ENCODE measurements at regions not wholly inside any gene's neighbourhood (a gene's known extent, or its start where the extent isn't known, plus 50 kb on each side); places are given as distances from the start of the nearest gene placed in this dataset.

DNA sequence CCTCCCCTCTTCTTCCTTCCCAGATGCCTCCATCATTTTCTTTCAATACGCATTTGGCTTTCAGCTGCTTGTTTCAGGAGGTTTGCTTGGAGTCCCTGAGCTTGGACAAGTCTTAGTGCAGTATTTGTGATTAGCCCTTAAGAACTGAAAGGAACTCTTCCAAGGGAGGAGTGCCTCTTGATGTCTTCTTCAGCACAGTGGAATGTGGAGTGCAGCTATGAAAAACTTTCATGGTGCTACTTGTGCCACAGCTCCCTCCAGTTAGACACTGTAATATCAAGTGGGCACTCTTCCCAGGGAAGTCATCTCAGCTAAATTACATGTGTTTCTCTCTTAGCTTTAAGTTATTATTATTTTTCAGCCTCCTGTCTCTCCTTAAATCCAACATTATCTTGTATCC lies 173.1 kb downstream of the NECTIN3 start:
- ChIA-PET CTCF (interaction anchor here (0.6 to 1.2 kb wide), 3 partner anchors 14 to 396 kb away, joined by 3 to 5 read pairs (median 3); no protein-coding TSS in a partner anchor), POLR2A (no interaction called here)
- no peak overlapping the region for H3K4me3 ChIP-seq (ENCODE audit: low read depth, low read length)
- TF ChIP-seq CTCF (IDR thresholded peaks at IDR 0.05; ENCODE audit: low read depth, low read length) = no peak
- no peak for DNase-seq (ENCODE audit: low read depth, low spot score)
- H3K27ac ChIP-seq (ENCODE audit: low read depth, low read length) = no peak overlapping the region
- H3K9me3 ChIP-seq (ENCODE audit: control insufficient read depth, insufficient read depth, low read length) = peaks cover 16% of the 10 kb centered on the region
- H3K27me3 ChIP-seq (ENCODE audit: control insufficient read depth, insufficient read depth, low read length) = no peaks in the 10 kb centered on the region

DNA sequence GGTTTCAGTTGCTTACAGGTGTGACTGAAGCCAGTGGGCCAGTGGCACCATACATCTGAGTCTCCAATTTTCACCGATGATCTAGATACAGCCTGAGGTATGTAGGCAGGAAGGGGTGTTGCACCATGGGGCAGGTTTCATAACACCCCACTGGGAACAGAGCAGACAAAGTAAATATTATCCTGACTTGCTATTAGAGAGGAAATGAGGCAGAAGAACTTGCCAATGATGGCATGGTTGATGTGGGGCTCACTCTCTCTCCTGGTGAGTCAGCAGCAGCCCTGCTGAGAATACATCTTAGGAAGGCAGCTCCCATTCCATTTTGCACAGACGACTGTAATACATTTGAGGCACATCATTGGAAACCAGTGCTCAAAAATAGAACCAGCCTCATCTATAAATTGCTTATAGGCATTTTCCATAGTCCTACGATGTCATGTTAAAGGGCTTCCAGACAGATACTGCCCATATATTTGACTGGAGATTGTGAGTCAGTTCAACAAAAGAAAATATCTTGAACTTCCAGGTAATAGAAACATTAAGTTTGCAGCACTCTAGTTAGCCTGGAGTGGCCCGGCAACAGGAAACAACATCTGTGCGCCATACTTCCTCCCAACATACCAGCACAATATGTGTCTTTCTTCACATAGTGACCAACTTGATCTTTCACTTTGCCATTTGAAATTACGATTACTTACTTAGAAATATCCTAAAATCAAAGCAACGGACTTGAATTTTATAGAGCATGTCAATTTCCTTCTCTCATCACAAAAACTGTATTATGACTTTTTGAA lies 175.5 kb downstream of the NECTIN3 start:
- Histone ChIP-seq H3K27ac (ENCODE audit: low read depth, low read length) (no peak overlapping the region), H3K4me3 (ENCODE audit: low read depth, low read length) (no peak overlapping the region), H3K9me3 (ENCODE audit: control insufficient read depth, insufficient read depth, low read length) (peaks cover 12% of the 10 kb centered on the region), H3K27me3 (ENCODE audit: control insufficient read depth, insufficient read depth, low read length) (no peaks in the 10 kb centered on the region)
- no peak for TF ChIP-seq CTCF (IDR thresholded peaks at IDR 0.05; ENCODE audit: low read depth, low read length)
- peak; percentile 60 for DNase-seq (ENCODE audit: low read depth, low spot score)
- ChIA-PET POLR2A (no interaction called here), CTCF (no interaction called here)

- CTCF ChIA-PET = no interaction called here
- no peak overlapping the region for H3K27ac ChIP-seq (ENCODE audit: low read depth, low read length)
- no peak overlapping the region for H3K4me3 ChIP-seq (ENCODE audit: low read depth, low read length)
- no peaks in the 10 kb centered on the region for H3K27me3 ChIP-seq (ENCODE audit: control insufficient read depth, insufficient read depth, low read length)
- POLR2A ChIA-PET = no interaction called here
- no peak for DNase-seq (ENCODE audit: low read depth, low spot score)
- TF ChIP-seq CTCF (IDR thresholded peaks at IDR 0.05; ENCODE audit: low read depth, low read length) = no peak
- H3K9me3 ChIP-seq (ENCODE audit: control insufficient read depth, insufficient read depth, low read length) = 0 out of 2 replicates have a peak, but pooled peaks cover under 1% of the 10 kb centered on the region
These were observed 176.8 kb downstream of the NECTIN3 start for GRCh38 chr3:111248406-111248805.

- POLR2A ChIA-PET = no interaction called here
- Histone ChIP-seq H3K4me3 (ENCODE audit: low read depth, low read length) (no peak overlapping the region), H3K9me3 (ENCODE audit: control insufficient read depth, insufficient read depth, low read length) (no peaks in the 10 kb centered on the region), H3K27ac (ENCODE audit: low read depth, low read length) (no peak overlapping the region), H3K27me3 (ENCODE audit: control insufficient read depth, insufficient read depth, low read length) (no peaks in the 10 kb centered on the region)
- CTCF ChIA-PET = no interaction called here
- no peak for DNase-seq (ENCODE audit: low read depth, low spot score)
- no peak for TF ChIP-seq CTCF (IDR thresholded peaks at IDR 0.05; ENCODE audit: low read depth, low read length)
These were observed 177.8 kb downstream of the NECTIN3 start for GRCh38 chr3:111249421-111249820.

- no peak for TF ChIP-seq CTCF (IDR thresholded peaks at IDR 0.05; ENCODE audit: low read depth, low read length)
- ChIA-PET POLR2A (no interaction called here), CTCF (no interaction called here)
- Histone ChIP-seq H3K27ac (ENCODE audit: low read depth, low read length) (no peak overlapping the region), H3K9me3 (ENCODE audit: control insufficient read depth, insufficient read depth, low read length) (no peaks in the 10 kb centered on the region), H3K27me3 (ENCODE audit: control insufficient read depth, insufficient read depth, low read length) (no peaks in the 10 kb centered on the region), H3K4me3 (ENCODE audit: low read depth, low read length) (no peak overlapping the region)
- no peak for DNase-seq (ENCODE audit: low read depth, low spot score)
These were observed 181.2 kb downstream of the NECTIN3 start for GRCh38 chr3:111252779-111253178.
